Keratinocyte (primary cell): ENCODE measurements at regions not wholly inside any gene's neighbourhood (a gene's known extent, or its start where the extent isn't known, plus 50 kb on each side); places are given as distances from the start of the nearest gene placed in this dataset.

ENCODE experiments used
- CTCF ChIP-seq, 3 experiments: IDR thresholded peaks in 1 of 3; conservative IDR thresholded peaks in 1 of 3; optimal IDR thresholded peaks in 1 of 3; 2 replicates in 2 of 3; 3 replicates in 1 of 3; pipeline versions ENCODE3 to v1.5.1; 2011; ENCODE audit warnings: low read length in 3 of 3, mild to moderate bottlenecking in 3 of 3, moderate library complexity in 2 of 3, control low read depth in 1 of 3, inconsistent platforms in 1 of 3; ENCODE audit not compliant: insufficient read depth in 2 of 3; ENCODE audit errors: extremely low read depth in 1 of 3
- EZH2 ChIP-seq: IDR thresholded peaks from one replicate; pipeline ENCODE4 v1.6.1; 2012; ENCODE audit warnings: inconsistent platforms, mild to moderate bottlenecking, low read length, moderate library complexity

- TF ChIP-seq EZH2: no peak
- no peak for TF ChIP-seq CTCF (optimal IDR thresholded peaks at IDR 0.05 in 1 of 3, IDR thresholded peaks at IDR 0.05 in 1 of 3, conservative IDR thresholded peaks at IDR 0.05 in 1 of 3; ENCODE audit: extremely low read depth in 1 of 3, insufficient read depth in 2 of 3, low read length in 3 of 3)
These were observed 364.4 kb upstream of the MCTP2 start for GRCh38 chr15:93866948-93867347.
